Inflammatory macrophage treated with lipopolysaccharide for 4 hours (primary cell): ENCODE measurements at regions not wholly inside any gene's neighbourhood (a gene's known extent, or its start where the extent isn't known, plus 50 kb on each side); places are given as distances from the start of the nearest gene placed in this dataset.
"Not testable (repeated sequence)": the region's sequence is repeated elsewhere in the genome, so short reads cannot be mapped to it uniquely, and the experiment has no call there.

Source experiments
- DNase-seq: peaks from one replicate; pipeline ENCODE4 v3.0.0-alpha.2; 2020

GRCh38 chr13:74770361-74770760, 636.2 kb upstream of the KLF12 start:
- no peak for DNase-seq

- DNase-seq = no peak
These were observed 635.1 kb upstream of the KLF12 start for GRCh38 chr13:74769333-74769732.

GRCh38 chr13:74768521-74769085, 634.4 kb upstream of the KLF12 start:
- DNase-seq = no peak

GRCh38 chr13:74767050-74767449, 632.8 kb upstream of the KLF12 start:
- DNase-seq = no peak

GRCh38 chr13:74765955-74766354, 631.8 kb upstream of the KLF12 start:
- no peak for DNase-seq

- DNase-seq = no peak
These were observed 627.9 kb upstream of the KLF12 start for GRCh38 chr13:74761801-74762757.

- DNase-seq = no peak
These were observed 624.0 kb upstream of the KLF12 start for GRCh38 chr13:74758188-74758587.

GRCh38 chr13:74755065-74755464, 620.9 kb upstream of the KLF12 start:
- DNase-seq = no peak

GRCh38 chr13:74751739-74752138, 617.5 kb upstream of the KLF12 start:
- no peak for DNase-seq

GRCh38 chr13:74747186-74747955, 613.2 kb upstream of the KLF12 start:
- DNase-seq = no peak

- no peak for DNase-seq
These were observed 609.8 kb upstream of the KLF12 start for GRCh38 chr13:74743992-74744391.

GRCh38 chr13:74741732-74742131, 607.5 kb upstream of the KLF12 start:
- DNase-seq = no peak

- DNase-seq = no peak
These were observed 598.7 kb upstream of the KLF12 start for GRCh38 chr13:74732736-74733385.

- DNase-seq = no peak
These were observed 597.5 kb upstream of the KLF12 start for GRCh38 chr13:74731731-74732130.

GRCh38 chr13:74730556-74731331, 596.5 kb upstream of the KLF12 start:
- DNase-seq = no peak

GRCh38 chr13:74726206-74726605, 592.0 kb upstream of the KLF12 start:
- no peak for DNase-seq

- DNase-seq = not testable (repeated sequence)
These were observed 584.1 kb upstream of the KLF12 start for GRCh38 chr13:74718232-74718842.

- no peak for DNase-seq
These were observed 581.5 kb upstream of the KLF12 start for GRCh38 chr13:74715718-74716117.

- no peak for DNase-seq
These were observed 575.8 kb upstream of the KLF12 start for GRCh38 chr13:74710006-74710405.

GRCh38 chr13:74709226-74709625, 575.0 kb upstream of the KLF12 start:
- no peak for DNase-seq

- DNase-seq = no peak
These were observed 574.4 kb upstream of the KLF12 start for GRCh38 chr13:74708629-74709028.

GRCh38 chr13:74707291-74707690, 573.1 kb upstream of the KLF12 start:
- no peak for DNase-seq
